Lower lobe of right lung (tissue), 2 donors: ENCODE measurements at regions not wholly inside any gene's neighbourhood (a gene's known extent, or its start where the extent isn't known, plus 50 kb on each side); places are given as distances from the start of the nearest gene placed in this dataset.

Experiments used
- ATAC-seq, 2 donors: fragments of 200-7000 bp; cut with Tn5 transposase; one replicate each; pipeline ENCODE4 v1.9.1; 2020 to 2022; ENCODE audit warnings: mild to moderate bottlenecking in 2 of 2, moderate library complexity in 2 of 2
- DNase-seq: peaks from one replicate; pipeline ENCODE4 v3.0.0-alpha.2; 2020
- H3K27ac ChIP-seq: fragments of 200-600 bp; one replicate; pipeline ENCODE4 v1.8.0; 2022
- H3K27me3 ChIP-seq: fragments of 200-600 bp; one replicate; pipeline ENCODE4 v1.8.0; 2022; ENCODE audit warnings: low read depth
- H3K36me3 ChIP-seq: fragments of 200-600 bp; one replicate; pipeline ENCODE4 v1.8.0; 2022; ENCODE audit warnings: mild to moderate bottlenecking
- H3K4me1 ChIP-seq: fragments of 200-600 bp; one replicate; pipeline ENCODE4 v1.8.0; 2022
- H3K4me3 ChIP-seq: fragments of 200-600 bp; one replicate; pipeline ENCODE4 v1.8.0; 2022; ENCODE audit warnings: mild to moderate bottlenecking
- H3K9me3 ChIP-seq: fragments of 200-600 bp; one replicate; pipeline ENCODE4 v1.8.0; 2022
- intact Hi-C: fragments of 100-400 bp; cut with DNase I; formaldehyde crosslinking; loops from one replicate; pipeline ENCODE4 v1.11.0; 2022
- TF ChIP-seq, protein P1 (sequence below): fragments of 200-600 bp; IDR thresholded peaks from one replicate; pipeline ENCODE4 v1.8.0; 2022; ENCODE audit warnings: antibody characterized with exemption, mild to moderate bottlenecking
- donor health status: DM: no; HTN: yes; CAD: no; lungs with severe emphysema.

DNA sequence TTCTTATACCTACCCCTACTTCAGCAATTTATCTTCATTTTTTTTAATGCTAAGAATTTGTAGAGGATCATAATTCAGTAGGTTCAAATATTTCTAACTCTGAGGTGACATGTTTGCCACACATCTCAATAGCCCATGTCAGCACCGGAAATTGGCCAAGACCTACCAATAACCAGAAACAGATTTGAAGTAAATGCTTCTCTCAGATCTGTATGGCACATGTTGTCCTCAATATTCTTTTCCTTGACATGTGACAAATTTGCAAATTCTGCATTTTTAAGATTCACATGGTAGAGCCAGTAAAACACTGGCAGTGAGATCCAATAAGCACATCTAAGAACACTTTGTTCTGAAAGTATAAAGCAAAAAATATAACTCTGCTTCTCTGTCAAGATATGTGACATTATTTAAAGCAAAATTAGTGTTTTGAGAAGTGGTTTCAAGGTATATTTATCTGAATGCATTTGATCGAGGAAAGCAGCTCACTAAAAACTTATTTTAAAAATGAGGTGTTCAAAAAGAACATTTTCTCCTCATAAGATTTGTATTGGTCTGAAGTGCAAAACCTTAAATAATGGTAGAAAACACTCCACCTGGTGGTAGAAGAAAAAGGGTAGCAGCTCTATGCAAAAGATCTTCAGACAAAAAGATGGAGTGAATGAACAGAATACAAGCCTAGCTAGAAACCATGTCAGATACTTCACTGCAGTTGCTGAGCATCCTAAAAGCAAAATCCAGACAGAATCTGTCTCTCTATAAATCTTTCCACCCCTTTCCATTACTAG is 513.8 kb upstream of the FAM241A start:
- Histone ChIP-seq H3K4me1 (no peaks in the 10 kb centered on the region), H3K27ac (no peak overlapping the region), H3K36me3 (no peaks in the 10 kb centered on the region), H3K9me3 (no peaks in the 10 kb centered on the region), H3K4me3 (no peak overlapping the region), H3K27me3 (no peaks in the 10 kb centered on the region)
- ATAC-seq = no peak
- TF ChIP-seq, protein P1, sequence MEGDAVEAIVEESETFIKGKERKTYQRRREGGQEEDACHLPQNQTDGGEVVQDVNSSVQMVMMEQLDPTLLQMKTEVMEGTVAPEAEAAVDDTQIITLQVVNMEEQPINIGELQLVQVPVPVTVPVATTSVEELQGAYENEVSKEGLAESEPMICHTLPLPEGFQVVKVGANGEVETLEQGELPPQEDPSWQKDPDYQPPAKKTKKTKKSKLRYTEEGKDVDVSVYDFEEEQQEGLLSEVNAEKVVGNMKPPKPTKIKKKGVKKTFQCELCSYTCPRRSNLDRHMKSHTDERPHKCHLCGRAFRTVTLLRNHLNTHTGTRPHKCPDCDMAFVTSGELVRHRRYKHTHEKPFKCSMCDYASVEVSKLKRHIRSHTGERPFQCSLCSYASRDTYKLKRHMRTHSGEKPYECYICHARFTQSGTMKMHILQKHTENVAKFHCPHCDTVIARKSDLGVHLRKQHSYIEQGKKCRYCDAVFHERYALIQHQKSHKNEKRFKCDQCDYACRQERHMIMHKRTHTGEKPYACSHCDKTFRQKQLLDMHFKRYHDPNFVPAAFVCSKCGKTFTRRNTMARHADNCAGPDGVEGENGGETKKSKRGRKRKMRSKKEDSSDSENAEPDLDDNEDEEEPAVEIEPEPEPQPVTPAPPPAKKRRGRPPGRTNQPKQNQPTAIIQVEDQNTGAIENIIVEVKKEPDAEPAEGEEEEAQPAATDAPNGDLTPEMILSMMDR = no peak
- intact Hi-C loops = no loop called here
- no peak for DNase-seq

GRCh38 chr4:111632641-111633151 is 512.6 kb upstream of the FAM241A start:
- Histone ChIP-seq H3K4me3 (no peak overlapping the region), H3K27ac (no peak overlapping the region), H3K9me3 (no peaks in the 10 kb centered on the region), H3K27me3 (no peaks in the 10 kb centered on the region), H3K4me1 (no peaks in the 10 kb centered on the region), H3K36me3 (no peaks in the 10 kb centered on the region)
- DNase-seq (no peak), ATAC-seq (no peak)
- intact Hi-C loops = no loop called here
- TF ChIP-seq, protein P1 = no peak

DNA sequence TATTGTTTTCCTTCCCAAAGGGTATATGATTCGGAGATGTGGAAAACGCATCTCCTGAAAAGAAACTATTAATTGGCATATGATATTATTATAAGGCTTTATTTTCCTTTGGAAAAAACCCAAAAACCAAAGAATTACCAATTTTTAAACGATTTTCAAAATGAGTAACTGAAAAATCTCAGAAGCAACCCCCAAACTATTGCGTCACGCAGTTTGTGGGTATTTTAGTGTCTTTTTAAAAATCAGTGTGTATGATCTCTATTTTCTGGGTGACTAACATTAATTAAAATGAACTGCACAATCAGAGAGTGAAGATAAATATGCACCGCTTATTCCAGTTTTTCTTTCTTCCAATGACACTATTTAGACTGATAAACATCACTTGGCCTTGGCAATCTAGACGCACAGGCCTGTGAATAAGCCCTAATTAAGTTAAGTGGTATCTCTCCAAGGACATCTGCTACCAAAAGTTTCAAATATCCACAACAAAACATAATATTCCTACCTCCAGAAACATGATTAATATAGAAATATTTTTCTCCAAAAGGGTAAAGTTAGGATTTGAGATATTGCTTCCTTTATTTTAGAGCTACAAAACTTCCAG is 511.5 kb upstream of the FAM241A start:
- DNase-seq (no peak), ATAC-seq (no peak)
- no peaks in the 10 kb centered on the region for H3K27me3 ChIP-seq
- H3K27ac ChIP-seq = no peak overlapping the region
- intact Hi-C loops = no loop called here
- TF ChIP-seq, protein P1 = no peak
- H3K9me3 ChIP-seq = no peaks in the 10 kb centered on the region
- no peaks in the 10 kb centered on the region for H3K36me3 ChIP-seq
- no peaks in the 10 kb centered on the region for H3K4me1 ChIP-seq
- H3K4me3 ChIP-seq = no peak overlapping the region

- intact Hi-C loops = no loop called here
- H3K27ac ChIP-seq = no peak overlapping the region
- H3K36me3 ChIP-seq = no peaks in the 10 kb centered on the region
- no peaks in the 10 kb centered on the region for H3K27me3 ChIP-seq
- no peaks in the 10 kb centered on the region for H3K4me1 ChIP-seq
- H3K9me3 ChIP-seq = no peaks in the 10 kb centered on the region
- TF ChIP-seq, protein P1 = no peak
- no peak overlapping the region for H3K4me3 ChIP-seq
- ATAC-seq (no peak), DNase-seq (no peak)
Measured at GRCh38 chr4:111635646-111636045, 509.6 kb upstream of the FAM241A start.

DNA sequence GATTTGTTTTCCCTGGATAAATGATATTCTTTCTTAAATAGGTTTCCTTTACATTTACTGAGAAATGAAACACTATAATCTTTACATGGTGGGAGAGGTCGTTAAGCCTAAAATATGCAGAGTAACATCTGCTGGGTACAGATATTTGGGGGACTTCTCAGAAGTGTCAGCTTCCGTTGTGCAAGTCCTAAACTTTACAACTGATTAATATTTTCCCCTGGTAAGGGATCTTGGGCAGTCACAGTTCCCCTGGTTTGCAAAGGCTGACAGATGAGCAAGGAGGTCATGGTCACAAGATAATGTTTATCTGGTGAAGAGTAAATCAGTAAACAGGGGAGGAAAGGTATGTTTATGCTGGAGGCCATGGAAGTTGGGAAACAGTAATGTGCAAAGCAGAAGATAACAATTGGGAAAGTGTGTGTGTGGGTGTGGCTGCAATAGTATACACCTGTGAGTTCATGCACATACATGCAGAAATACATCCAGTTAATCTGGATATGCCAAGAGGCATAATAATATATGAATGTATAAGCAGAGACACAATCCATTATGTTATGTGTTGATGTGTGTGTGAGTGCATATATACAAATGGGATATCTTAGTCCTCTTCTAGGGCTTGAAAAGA is 508.2 kb upstream of the FAM241A start:
- TF ChIP-seq, protein P1 = no peak
- DNase-seq (no peak), ATAC-seq (no peak)
- Histone ChIP-seq H3K27me3 (no peaks in the 10 kb centered on the region), H3K36me3 (no peaks in the 10 kb centered on the region), H3K4me1 (no peaks in the 10 kb centered on the region), H3K9me3 (no peaks in the 10 kb centered on the region), H3K27ac (no peak overlapping the region), H3K4me3 (no peak overlapping the region)
- intact Hi-C loops = no loop called here
